ENCODE measurements at regions not wholly inside any gene's neighbourhood (a gene's known extent, or its start where the extent isn't known, plus 50 kb on each side); places are given as distances from the start of the nearest gene placed in this dataset.
"Not testable (repeated sequence)": the region's sequence is repeated elsewhere in the genome, so short reads cannot be mapped to it uniquely, and the experiment has no call there.

DNA sequence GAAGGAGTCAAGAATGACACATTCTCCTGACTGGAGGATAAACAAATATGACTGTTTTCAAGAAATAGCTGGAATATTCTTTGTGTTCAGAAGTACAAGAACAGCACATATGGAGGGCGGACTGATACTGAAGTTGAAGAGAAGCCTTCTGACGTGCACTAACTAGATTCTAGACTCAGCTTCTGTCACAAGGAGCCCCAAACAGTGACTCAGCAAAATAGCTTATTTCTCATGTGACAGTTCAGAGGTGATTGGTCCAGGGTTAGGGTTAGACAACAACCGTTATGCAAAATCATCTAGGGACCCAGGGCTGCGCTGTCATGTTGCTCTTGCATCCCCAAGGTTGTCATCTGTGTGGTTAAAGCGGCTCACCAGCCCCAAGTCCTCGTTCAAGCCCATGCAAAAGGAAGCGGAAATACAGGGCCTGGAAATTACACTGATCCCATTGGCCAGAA lies 76.6 kb downstream of the LAT start:
- not testable (repeated sequence) for DNase-seq, H3K27ac ChIP-seq, H3K36me3 ChIP-seq, H3K9me3 ChIP-seq, H3K4me1 ChIP-seq, H3K4me3 ChIP-seq, H3K27me3 ChIP-seq

DNA sequence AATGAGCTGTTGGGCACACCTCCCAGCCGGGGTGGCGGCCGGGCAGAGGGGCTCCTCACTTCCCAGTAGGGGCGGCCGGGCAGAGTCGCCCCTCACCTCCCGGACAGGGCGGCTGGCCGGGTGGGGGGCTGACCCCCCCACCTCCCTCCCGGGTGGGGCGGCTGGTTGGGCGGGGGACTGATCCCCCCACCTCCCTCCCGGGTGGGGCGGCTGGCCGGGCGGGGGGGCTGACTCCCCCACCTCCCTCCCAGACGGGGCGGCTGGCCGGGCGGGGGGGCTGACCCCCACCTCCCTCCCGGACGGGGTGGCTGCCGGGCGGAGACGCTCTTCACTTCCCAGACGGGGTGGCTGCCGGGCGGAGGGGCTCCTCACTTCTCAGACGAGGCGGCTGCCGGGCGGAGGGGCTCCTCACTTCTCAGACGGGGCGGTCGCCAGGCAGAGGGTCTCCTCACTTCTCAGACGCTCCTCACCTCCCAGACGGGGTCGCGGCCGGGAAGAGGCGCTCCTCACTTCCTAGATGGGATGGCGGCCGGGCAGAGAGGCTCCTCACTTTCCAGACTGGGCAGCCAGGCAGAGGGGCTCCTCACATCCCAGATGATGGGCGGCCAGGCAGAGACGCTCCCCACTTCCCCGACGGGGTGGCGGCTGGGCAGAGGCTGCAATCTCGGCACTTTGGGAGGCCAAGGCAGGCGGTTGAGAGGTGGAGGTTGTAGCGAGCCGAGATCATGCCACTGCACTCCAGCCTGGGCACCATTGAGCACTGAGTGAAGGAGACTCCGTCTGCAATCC lies 75.4 kb downstream of the LAT start:
- not testable (repeated sequence) for H3K36me3 ChIP-seq, H3K4me1 ChIP-seq, DNase-seq, H3K9me3 ChIP-seq, H3K27ac ChIP-seq, H3K27me3 ChIP-seq, H3K4me3 ChIP-seq

DNA sequence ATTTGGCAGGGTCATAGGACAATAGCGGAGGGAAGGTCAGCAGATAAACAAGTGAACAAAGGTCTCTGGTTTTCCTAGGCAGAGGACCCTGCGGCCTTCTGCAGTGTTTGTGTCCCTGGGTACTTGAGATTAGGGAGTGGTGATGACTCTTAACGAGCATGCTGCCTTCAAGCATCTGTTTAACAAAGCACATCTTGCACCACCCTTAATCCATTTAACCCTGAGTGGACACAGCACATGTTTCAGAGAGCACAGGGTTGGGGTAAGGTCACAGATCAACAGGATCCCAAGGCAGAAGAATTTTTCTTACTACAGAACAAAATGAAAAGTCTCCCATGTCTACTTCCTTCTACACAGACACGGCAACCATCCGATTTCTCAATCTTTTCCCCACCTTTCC lies 74.7 kb downstream of the LAT start:
- not testable (repeated sequence) for DNase-seq, H3K27ac ChIP-seq, H3K4me3 ChIP-seq, H3K9me3 ChIP-seq, H3K36me3 ChIP-seq, H3K27me3 ChIP-seq, H3K4me1 ChIP-seq

Small RNA genes in the stretch of these regions (small RNA-seq; reads per million reads assigned to genes)
- 0 reads per million in 2 donors for gene AC025279.1
- gene SNX29P2: 0 reads per million in 2 donors
